Activated gamma-delta T cell treated with anti-CD3 and anti-CD28 coated beads, Interleukin-2, amount 50 U/mL, for 16 hours (primary cell): ENCODE measurements at regions not wholly inside any gene's neighbourhood (a gene's known extent, or its start where the extent isn't known, plus 50 kb on each side); places are given as distances from the start of the nearest gene placed in this dataset.
A peak's percentile ranks its signal among the peaks of the same experiment; 100 is the strongest.

Experiments used
- DNase-seq: peaks from one replicate; pipeline ENCODE4 v3.0.0-alpha.2; 2020; ENCODE audit warnings: low read depth

- DNase-seq, result no peak
Observed at GRCh38 chr19:31223740-31224534, 125.3 kb downstream of the TSHZ3 start.

DNA sequence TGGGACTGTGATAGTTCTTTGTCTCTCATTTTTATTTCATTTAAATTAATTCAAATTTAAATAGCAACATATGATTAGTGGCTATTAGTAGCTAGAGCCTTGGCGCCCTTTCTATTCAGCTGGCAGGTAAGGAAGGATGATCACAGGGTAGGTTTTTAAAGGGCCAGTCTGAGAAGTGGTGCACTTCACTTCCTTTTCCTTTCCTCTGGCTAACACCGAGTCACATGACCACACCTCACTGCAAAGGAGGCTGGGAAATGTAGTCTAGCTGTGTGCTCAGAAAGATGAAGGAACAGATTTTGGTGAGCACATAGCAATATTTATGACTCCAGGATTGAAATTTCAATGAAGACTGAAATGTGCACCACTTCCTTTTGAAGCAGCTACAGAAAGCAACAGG, 128.7 kb downstream of the TSHZ3 start:
- no peak for DNase-seq

DNA sequence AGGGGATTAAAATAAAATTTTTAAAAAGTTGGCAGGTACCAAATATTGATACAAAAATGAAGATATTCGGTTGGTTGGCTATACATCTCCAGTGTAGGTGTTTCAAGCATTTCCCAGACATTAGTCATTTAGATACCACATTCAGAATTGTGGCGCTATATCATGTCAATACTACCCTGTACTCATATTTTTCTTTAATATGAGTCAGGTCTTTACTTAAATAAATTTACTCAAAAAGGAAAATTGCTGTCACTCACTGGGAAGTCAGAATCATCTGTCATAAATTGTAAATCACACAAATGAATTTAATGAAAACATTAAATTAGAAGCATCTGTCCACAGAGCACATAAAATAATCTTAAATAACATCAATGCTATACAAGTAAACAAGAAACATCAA, 134.2 kb downstream of the TSHZ3 start:
- DNase-seq, result no peak

GRCh38 chr19:31214086-31214485, 135.2 kb downstream of the TSHZ3 start:
- DNase-seq, result peak; percentile 76

GRCh38 chr19:31211088-31211487, 138.1 kb downstream of the TSHZ3 start:
- DNase-seq, result no peak

GRCh38 chr19:31205887-31206518, 143.2 kb downstream of the TSHZ3 start:
- no peak for DNase-seq

GRCh38 chr19:31204115-31204514, 145.1 kb downstream of the TSHZ3 start:
- DNase-seq, result no peak

- no peak for DNase-seq
Observed at GRCh38 chr19:31185261-31185660, 164.0 kb downstream of the TSHZ3 start.

- no peak for DNase-seq
Observed at GRCh38 chr19:31181535-31181934, 167.7 kb downstream of the TSHZ3 start.

- DNase-seq, result no peak
Observed at GRCh38 chr19:31180907-31181306, 168.3 kb downstream of the TSHZ3 start.

- no peak for DNase-seq
Observed at GRCh38 chr19:31179471-31179852, 169.8 kb downstream of the TSHZ3 start.

- no peak for DNase-seq
Observed at GRCh38 chr19:31178833-31179470, 170.3 kb downstream of the TSHZ3 start.

DNA sequence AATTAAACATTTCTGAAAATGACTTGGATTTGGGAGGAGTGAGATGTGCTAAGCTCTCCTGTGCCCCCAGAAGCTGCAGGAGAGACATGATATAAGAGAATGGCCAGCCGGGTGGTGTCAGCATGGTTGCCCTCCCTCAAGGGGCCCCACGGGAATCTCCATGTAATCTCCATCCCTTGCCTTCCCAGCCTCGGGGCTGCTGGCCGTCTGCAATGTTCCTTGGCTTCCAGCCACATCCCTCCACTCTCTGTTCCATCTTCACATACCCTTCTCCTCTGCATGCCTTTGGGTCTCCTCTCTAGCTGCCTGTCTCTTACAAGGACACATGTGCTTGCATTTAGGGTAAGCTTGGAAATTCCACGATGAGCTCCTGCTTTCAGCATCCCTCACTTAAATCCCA, 172.0 kb downstream of the TSHZ3 start:
- DNase-seq, result no peak

- DNase-seq, result no peak
Observed at GRCh38 chr19:31175564-31176348, 173.5 kb downstream of the TSHZ3 start.

GRCh38 chr19:31174948-31175347, 174.3 kb downstream of the TSHZ3 start:
- DNase-seq, result no peak

DNA sequence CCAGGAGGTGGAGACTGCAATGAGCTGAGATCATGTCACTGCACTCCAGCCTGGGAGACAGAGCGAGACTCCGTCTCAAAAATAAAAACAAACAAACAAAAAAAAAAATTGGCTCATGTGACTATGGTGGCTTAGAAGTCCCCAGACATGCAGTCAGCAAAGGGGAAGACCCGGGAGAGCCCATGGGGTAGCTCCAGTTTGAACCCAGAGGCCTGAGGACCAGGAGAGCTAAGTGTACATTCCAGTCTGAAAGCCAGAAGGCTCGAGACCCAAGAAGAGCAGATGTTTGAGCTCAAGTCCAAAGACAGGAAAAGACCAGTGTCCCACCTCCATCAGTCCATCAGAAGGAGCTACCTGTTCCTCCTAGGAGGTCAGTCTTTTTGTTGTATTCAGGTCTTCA, 175.2 kb downstream of the TSHZ3 start:
- DNase-seq, result no peak

- DNase-seq, result no peak
Observed at GRCh38 chr19:31171936-31172335, 177.3 kb downstream of the TSHZ3 start.

DNA sequence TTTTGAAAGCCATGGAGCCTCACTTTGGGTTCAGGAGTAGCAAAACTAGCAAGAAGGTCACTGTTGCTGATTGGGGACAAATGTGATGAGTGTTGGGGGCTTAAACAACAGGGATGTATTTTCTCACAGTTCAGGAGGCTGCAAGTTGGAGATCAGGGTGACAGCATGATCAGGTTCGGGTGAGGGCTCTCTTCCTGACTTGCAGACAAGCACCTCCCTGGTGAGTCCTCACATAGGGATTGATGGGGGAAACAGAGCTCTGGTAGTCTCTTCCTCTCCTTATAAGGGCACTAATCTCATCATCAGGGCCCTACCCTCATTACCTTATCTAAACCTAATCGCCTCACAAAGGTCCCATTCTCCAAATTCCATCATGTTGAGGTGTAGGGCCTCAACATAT, 179.2 kb downstream of the TSHZ3 start:
- DNase-seq, result no peak

DNA sequence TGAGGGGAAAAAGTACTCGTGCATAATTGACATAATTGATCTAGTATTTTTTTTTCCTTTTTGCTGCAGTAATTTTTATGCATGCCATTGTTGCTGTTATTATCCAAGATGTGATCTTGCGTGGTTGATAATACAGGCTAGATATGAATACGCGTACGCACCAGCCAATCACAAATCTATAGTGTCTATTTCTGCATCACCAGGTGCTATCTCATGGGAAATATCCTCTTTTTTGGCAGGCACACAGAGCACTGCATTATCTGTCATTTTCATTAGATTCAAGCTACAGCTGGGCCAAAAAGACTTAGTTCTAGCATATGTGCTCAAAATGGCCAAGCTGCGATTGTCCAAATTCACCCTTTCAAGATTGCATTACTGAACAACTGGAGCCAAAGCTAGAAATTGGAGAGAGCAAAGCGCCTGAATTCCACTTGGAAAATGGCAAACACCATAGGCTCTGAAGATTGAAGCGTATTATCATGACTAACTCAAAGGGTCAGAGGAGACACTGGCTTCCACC, 181.1 kb downstream of the TSHZ3 start:
- no peak for DNase-seq

DNA sequence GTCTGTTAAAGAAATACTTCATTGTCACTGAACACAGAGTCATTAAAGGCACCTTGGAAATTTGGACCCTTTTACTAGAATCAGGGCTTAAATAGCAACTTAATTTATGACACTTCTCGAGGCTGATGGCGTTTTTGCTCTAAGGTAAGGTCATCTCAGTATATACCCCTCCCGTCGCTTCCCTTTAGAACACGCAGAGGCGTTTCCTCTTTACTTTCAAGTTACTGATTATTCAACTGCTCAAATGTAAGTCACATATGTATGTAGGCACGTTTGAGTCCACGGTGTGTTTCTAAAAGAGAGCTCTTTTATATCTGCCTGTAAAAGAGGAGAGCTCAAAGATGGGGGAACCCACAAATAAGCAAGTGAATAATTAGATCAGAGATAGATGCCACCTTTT, 181.5 kb downstream of the TSHZ3 start:
- no peak for DNase-seq

DNA sequence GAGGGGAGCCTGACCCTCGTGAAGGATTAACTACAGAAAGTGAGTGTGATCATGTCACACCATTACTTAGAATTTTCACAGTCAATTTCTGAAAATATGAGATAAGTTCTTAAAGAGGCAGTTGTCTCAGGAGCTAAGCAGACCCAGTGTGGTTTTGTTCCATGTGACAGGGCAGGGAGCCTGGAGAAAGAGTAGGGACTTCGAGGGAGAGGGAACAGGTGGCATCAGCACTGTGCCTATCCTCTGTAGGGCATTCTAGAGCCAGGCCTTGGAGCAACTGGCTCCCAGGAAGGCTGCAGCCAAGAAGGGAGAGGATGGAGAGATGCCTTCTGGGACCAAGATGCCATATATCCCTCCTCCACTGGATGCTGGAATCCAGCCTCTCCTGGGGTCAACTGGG, 183.0 kb downstream of the TSHZ3 start:
- DNase-seq, result no peak

GRCh38 chr19:31164791-31165251, 184.4 kb downstream of the TSHZ3 start:
- DNase-seq, result no peak
